B cell (primary cell): ENCODE measurements at regions not wholly inside any gene's neighbourhood (a gene's known extent, or its start where the extent isn't known, plus 50 kb on each side); places are given as distances from the start of the nearest gene placed in this dataset.

ENCODE experiments used
- ATAC-seq: fragments of 200-7000 bp; cut with Tn5 transposase; one replicate; pipeline ENCODE4 v1.10.0; 2021; ENCODE audit warnings: low read depth, mild to moderate bottlenecking, moderate number of reproducible peaks, moderate library complexity
- CTCF ChIA-PET: fragments of 350-600 bp; sonication (Branson Sonifier 250); formaldehyde crosslinking; loops from one replicate; lab custom pipeline; 2021; ENCODE audit warnings: antibody characterized with exemption, inconsistent platforms; lab: Charles Lee
- POLR2A ChIA-PET: fragments of 350-600 bp; sonication (Branson Sonifier 250); formaldehyde crosslinking; loops from one replicate; lab custom pipeline; 2021; ENCODE audit warnings: antibody characterized with exemption; lab: Charles Lee
- DNase-seq: peaks from one replicate; pipeline ENCODE4 v3.0.0; 2013
- H2AFZ ChIP-seq: 2 replicates; pipeline ENCODE4 v1.6.1; 2012; ENCODE audit warnings: mild to moderate bottlenecking, low read depth, low read length; ENCODE audit not compliant: insufficient read depth, poor library complexity, severe bottlenecking
- H3K27ac ChIP-seq, 2 donors: 1 replicate in 1 of 2; 2 replicates in 1 of 2; pipeline ENCODE4 v1.5.1; 2012 to 2013; ENCODE audit warnings: low read length in 2 of 2, mild to moderate bottlenecking in 2 of 2, moderate library complexity in 1 of 2
- H3K27me3 ChIP-seq, 4 experiments: fragments of 200-600 bp in 1 of 4; sonication (generic) in 1 of 4; replicated peaks in 1 of 4; 1 replicate in 2 of 4; 2 replicates in 2 of 4; pipeline versions ENCODE4 v1.6.1 to v1.7.0; 2013 to 2016; ENCODE audit warnings: low read length in 3 of 4, mild to moderate bottlenecking in 2 of 4, mixed read lengths in 1 of 4, moderate library complexity in 1 of 4; ENCODE audit not compliant: insufficient read depth in 4 of 4, control insufficient read depth in 3 of 4; ENCODE audit errors: control extremely low read depth in 1 of 4
- H3K36me3 ChIP-seq, 2 experiments: replicated peaks in 1 of 2; 1 replicate in 1 of 2; 2 replicates in 1 of 2; pipeline versions ENCODE4 v1.6.1 to v1.7.1; 2013; ENCODE audit warnings: low read length in 1 of 2; ENCODE audit not compliant: insufficient read depth in 2 of 2, control insufficient read depth in 1 of 2; ENCODE audit errors: control extremely low read depth in 1 of 2, extremely low read depth in 1 of 2
- H3K4me1 ChIP-seq, 2 donors: fragments of 200-600 bp in 1 of 2; sonication (generic) in 1 of 2; 1 replicate in 1 of 2; 2 replicates in 1 of 2; pipeline versions ENCODE4 v1.5.1 to v1.6.1; 2013 to 2017; ENCODE audit warnings: low read length in 2 of 2; ENCODE audit not compliant: control insufficient read depth in 2 of 2, insufficient read depth in 2 of 2
- H3K4me2 ChIP-seq: replicated peaks from 2 replicates; pipeline ENCODE3; 2012; ENCODE audit warnings: mild to moderate bottlenecking, low read depth, low read length; ENCODE audit not compliant: poor library complexity, severe bottlenecking
- H3K4me3 ChIP-seq, 5 experiments: fragments of 200-600 bp in 1 of 5; sonication (generic) in 1 of 5; 1 replicate in 3 of 5; 2 replicates in 2 of 5; pipeline versions ENCODE4 v1.5.1 to v1.7.0; 2011 to 2016; ENCODE audit warnings: low read length in 4 of 5, mild to moderate bottlenecking in 4 of 5, low read depth in 2 of 5, control low read depth in 1 of 5, moderate library complexity in 1 of 5; ENCODE audit not compliant: insufficient read depth in 1 of 5; ENCODE audit errors: control extremely low read depth in 1 of 5, extremely low read depth in 1 of 5
- H3K79me2 ChIP-seq: fragments of 200-600 bp; sonication (generic); one replicate; pipeline ENCODE4 v1.6.0; 2016; ENCODE audit warnings: low read length; ENCODE audit not compliant: control insufficient read depth, insufficient read depth
- H3K9ac ChIP-seq: fragments of 200-600 bp; sonication (generic); 2 replicates; pipeline ENCODE4 v1.6.1; 2017; ENCODE audit warnings: mild to moderate bottlenecking, low read length, moderate library complexity
- H3K9me3 ChIP-seq, 3 donors: one replicate each; pipeline versions ENCODE4 v1.6.1 to v1.7.1; 2013; ENCODE audit warnings: low read length in 2 of 3; ENCODE audit not compliant: control insufficient read depth in 2 of 3, insufficient read depth in 1 of 3; ENCODE audit errors: control extremely low read depth in 1 of 3
- H4K20me1 ChIP-seq: 2 replicates; pipeline ENCODE4 v1.6.0; 2012; ENCODE audit warnings: mild to moderate bottlenecking, low read length; ENCODE audit not compliant: insufficient read depth, control insufficient read depth, poor library complexity, severe bottlenecking
- H3K27ac Mint-ChIP-seq: one replicate; pipeline ENCODE4 v1.8.0; 2021; ENCODE audit warnings: mixed read lengths
- H3K27me3 Mint-ChIP-seq: one replicate; pipeline ENCODE4 v1.8.0; 2021; ENCODE audit warnings: mixed read lengths
- H3K4me1 Mint-ChIP-seq: one replicate; pipeline ENCODE4 v1.8.0; 2021; ENCODE audit warnings: mixed read lengths
- H3K4me3 Mint-ChIP-seq: one replicate; pipeline ENCODE4 v1.8.0; 2021; ENCODE audit warnings: mixed read lengths
- H3K9me3 Mint-ChIP-seq: one replicate; pipeline ENCODE4 v1.8.0; 2022; ENCODE audit warnings: mixed read lengths; ENCODE audit not compliant: insufficient read depth
- EZH2 ChIP-seq: IDR thresholded peaks from 2 replicates; pipeline ENCODE4 v1.6.1; 2012; ENCODE audit warnings: borderline replicate concordance, low read depth, mild to moderate bottlenecking, moderate library complexity, low read length; ENCODE audit not compliant: insufficient read depth, poor library complexity, severe bottlenecking
- whole genome bisulfite sequencing: methylation state at CpG from one replicate; pipeline ENCODE4 v1.1.5; 2013; ENCODE audit warnings: missing lambda C conversion rate; ENCODE audit not compliant: insufficient coverage; 5-methylcytosine and 5-hydroxymethylcytosine counted together
- intact Hi-C: fragments of 100-400 bp; cut with micrococcal nuclease; formaldehyde crosslinking; loops from one replicate; pipeline ENCODE4 v1.10.0; 2022
- TF ChIP-seq, protein P1 (sequence below): fragments of 200-600 bp; IDR thresholded peaks from one replicate; pipeline ENCODE4 v1.8.0; 2022; ENCODE audit warnings: antibody characterized with exemption, mild to moderate bottlenecking

DNA sequence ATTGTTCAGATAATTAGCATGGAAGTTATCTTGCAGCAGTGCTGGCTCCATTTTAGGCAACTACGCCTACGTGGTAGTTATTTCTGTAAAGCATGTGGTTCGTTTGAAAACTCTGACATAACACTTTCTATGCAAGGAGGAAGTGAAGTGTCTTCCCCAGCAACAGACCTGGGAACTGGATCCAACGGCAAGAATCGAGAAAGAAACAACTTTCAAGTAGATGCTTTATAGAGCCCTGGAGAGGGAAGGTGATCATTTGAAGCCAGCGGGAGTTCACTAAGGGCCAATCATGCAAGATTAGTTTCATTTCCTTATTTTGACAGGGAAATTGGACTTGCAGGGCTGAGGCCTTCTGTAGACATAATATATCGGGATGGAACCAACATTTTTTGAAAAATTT lies 218.3 kb downstream of the ACKR3 start:
- no peak overlapping the region for H3K9ac ChIP-seq
- DNase-seq (no peak), ATAC-seq (no peak)
- no peaks in the 10 kb centered on the region for H3K79me2 ChIP-seq
- H3K9me3 ChIP-seq: no peaks in the 10 kb centered on the region
- POLR2A ChIA-PET: no interaction called here
- no peaks in the 10 kb centered on the region for H3K36me3 ChIP-seq
- Mint-ChIP-seq H3K9me3 (no peaks in the 10 kb centered on the region), H3K4me1 (peaks cover 3% of the 10 kb centered on the region), H3K27ac (no peak overlapping the region), H3K4me3 (no peak overlapping the region), H3K27me3 (peaks cover 22% of the 10 kb centered on the region)
- WGBS: 89% methylated on average over 4 of the region's 7 CpGs
- TF ChIP-seq EZH2: no peak
- TF ChIP-seq, protein P1, sequence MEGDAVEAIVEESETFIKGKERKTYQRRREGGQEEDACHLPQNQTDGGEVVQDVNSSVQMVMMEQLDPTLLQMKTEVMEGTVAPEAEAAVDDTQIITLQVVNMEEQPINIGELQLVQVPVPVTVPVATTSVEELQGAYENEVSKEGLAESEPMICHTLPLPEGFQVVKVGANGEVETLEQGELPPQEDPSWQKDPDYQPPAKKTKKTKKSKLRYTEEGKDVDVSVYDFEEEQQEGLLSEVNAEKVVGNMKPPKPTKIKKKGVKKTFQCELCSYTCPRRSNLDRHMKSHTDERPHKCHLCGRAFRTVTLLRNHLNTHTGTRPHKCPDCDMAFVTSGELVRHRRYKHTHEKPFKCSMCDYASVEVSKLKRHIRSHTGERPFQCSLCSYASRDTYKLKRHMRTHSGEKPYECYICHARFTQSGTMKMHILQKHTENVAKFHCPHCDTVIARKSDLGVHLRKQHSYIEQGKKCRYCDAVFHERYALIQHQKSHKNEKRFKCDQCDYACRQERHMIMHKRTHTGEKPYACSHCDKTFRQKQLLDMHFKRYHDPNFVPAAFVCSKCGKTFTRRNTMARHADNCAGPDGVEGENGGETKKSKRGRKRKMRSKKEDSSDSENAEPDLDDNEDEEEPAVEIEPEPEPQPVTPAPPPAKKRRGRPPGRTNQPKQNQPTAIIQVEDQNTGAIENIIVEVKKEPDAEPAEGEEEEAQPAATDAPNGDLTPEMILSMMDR: no peak
- no peaks in the 10 kb centered on the region for H4K20me1 ChIP-seq
- H3K4me2 ChIP-seq: no peak overlapping the region
- intact Hi-C loops: no loop called here
- no peak overlapping the region for H3K27ac ChIP-seq
- H3K4me1 ChIP-seq: no peaks in the 10 kb centered on the region
- no peak overlapping the region for H2AFZ ChIP-seq
- CTCF ChIA-PET: no interaction called here
- peaks cover 0 to 2% (median 0%) of the 10 kb centered on the region in 4 experiments for H3K27me3 ChIP-seq
- H3K4me3 ChIP-seq: no peak overlapping the region

GRCh38 chr2:236790963-236791362 lies 221.3 kb downstream of the ACKR3 start:
- DNase-seq (no peak), ATAC-seq (no peak)
- Mint-ChIP-seq H3K4me1 (peaks cover 3% of the 10 kb centered on the region), H3K27me3 (peaks cover 9% of the 10 kb centered on the region), H3K27ac (no peak overlapping the region), H3K9me3 (no peaks in the 10 kb centered on the region), H3K4me3 (no peak overlapping the region)
- H3K9me3 ChIP-seq: peaks cover 0 to 11% (median 0%) of the 10 kb centered on the region in 3 donors
- WGBS: no CpG with 5 or more reads among the region's 6 CpGs
- no peak overlapping the region for H3K9ac ChIP-seq
- H3K27ac ChIP-seq: no peak overlapping the region
- ChIA-PET POLR2A (no interaction called here), CTCF (no interaction called here)
- no peaks in the 10 kb centered on the region for H4K20me1 ChIP-seq
- no peak overlapping the region for H3K4me3 ChIP-seq
- intact Hi-C loops: no loop called here
- H2AFZ ChIP-seq: no peak overlapping the region
- no peaks in the 10 kb centered on the region for H3K4me1 ChIP-seq
- no peak overlapping the region for H3K4me2 ChIP-seq
- no peaks in the 10 kb centered on the region for H3K79me2 ChIP-seq
- H3K27me3 ChIP-seq: peaks cover 0 to 2% (median 0%) of the 10 kb centered on the region in 4 experiments
- TF ChIP-seq, protein P1: no peak
- no peak for TF ChIP-seq EZH2
- H3K36me3 ChIP-seq: no peaks in the 10 kb centered on the region
